ENCODE measurements at regions not wholly inside any gene's neighbourhood (a gene's known extent, or its start where the extent isn't known, plus 50 kb on each side); places are given as distances from the start of the nearest gene placed in this dataset.

GRCh38 chr7:68121655-68122054, 1125.0 kb downstream of the TYW1 start:
- H3K27ac ChIP-seq = no peak overlapping the region
- no peak for TF ChIP-seq CTCF (conservative IDR thresholded peaks at IDR 0.05)

- no peak overlapping the region for H3K27ac ChIP-seq
- no peak for TF ChIP-seq CTCF (conservative IDR thresholded peaks at IDR 0.05)
Measured at GRCh38 chr7:68122801-68123200, 1126.2 kb downstream of the TYW1 start.

- H3K27ac ChIP-seq = no peak overlapping the region
- TF ChIP-seq CTCF (conservative IDR thresholded peaks at IDR 0.05) = no peak
Measured at GRCh38 chr7:68125168-68125567, 1128.5 kb downstream of the TYW1 start.

GRCh38 chr7:68133045-68133444, 1136.4 kb downstream of the TYW1 start:
- TF ChIP-seq CTCF (conservative IDR thresholded peaks at IDR 0.05) = no peak

GRCh38 chr7:68143345-68143744, 1146.7 kb downstream of the TYW1 start:
- no peak for TF ChIP-seq CTCF (conservative IDR thresholded peaks at IDR 0.05)
- no peak overlapping the region for H3K27ac ChIP-seq

More at GRCh38 chr7:68133045-68133444, 1136.4 kb downstream of the TYW1 start:
- no peak overlapping the region for H3K27ac ChIP-seq

GRCh38 chr7:68146983-68147382, 1150.3 kb downstream of the TYW1 start:
- TF ChIP-seq CTCF (conservative IDR thresholded peaks at IDR 0.05) = no peak
- no peak overlapping the region for H3K27ac ChIP-seq

GRCh38 chr7:68147614-68148238, 1151.1 kb downstream of the TYW1 start:
- no peak overlapping the region for H3K27ac ChIP-seq
- TF ChIP-seq CTCF (conservative IDR thresholded peaks at IDR 0.05) = no peak

Measured in VCaP (cell line).